ENCODE measurements at regions not wholly inside any gene's neighbourhood (a gene's known extent, or its start where the extent isn't known, plus 50 kb on each side); places are given as distances from the start of the nearest gene placed in this dataset.

DNA sequence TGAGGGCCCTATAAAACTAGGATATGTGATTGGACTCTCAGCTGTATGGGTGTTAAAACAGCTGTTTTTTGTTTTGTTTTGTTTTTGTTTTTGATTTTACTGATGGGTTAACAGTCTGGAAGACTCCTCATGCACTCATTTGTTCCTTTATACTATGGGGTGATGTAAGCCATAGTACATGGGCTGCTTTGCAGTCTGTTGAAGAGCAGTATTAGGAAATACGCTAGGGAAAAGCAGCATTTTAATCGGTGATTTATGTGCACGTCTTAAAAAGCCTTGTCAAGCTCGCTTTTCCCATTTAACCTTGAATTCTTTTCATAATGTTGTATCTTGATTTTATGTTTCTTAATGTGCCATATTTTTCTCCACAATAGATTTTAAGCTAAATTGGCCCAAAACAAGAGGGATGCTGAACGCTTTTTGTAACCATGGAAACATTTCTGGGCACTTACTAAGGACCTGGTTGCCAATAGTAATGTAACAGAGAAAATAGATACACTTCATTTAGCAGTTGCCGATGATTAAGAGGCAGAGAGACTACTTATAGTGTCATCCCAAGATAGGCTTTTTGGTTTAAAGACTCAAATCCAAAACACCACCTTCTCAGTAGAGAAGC lies 244.0 kb downstream of the SNAPC1 start:
- Histone ChIP-seq H3K36me3 (no peaks in the 10 kb centered on the region), H3K27ac (no peak overlapping the region), H3K4me3 (no peak overlapping the region), H3K9me3 (no peaks in the 10 kb centered on the region), H3K4me1 (no peaks in the 10 kb centered on the region), H3K27me3 (peaks cover 0 to 12% (median 0%) of the 10 kb centered on the region in 7 donors)
- DNase-seq (no peak), ATAC-seq (no peak)
- intact Hi-C loops (cut with DNase I) = no loop called here
- TF ChIP-seq, protein P1, sequence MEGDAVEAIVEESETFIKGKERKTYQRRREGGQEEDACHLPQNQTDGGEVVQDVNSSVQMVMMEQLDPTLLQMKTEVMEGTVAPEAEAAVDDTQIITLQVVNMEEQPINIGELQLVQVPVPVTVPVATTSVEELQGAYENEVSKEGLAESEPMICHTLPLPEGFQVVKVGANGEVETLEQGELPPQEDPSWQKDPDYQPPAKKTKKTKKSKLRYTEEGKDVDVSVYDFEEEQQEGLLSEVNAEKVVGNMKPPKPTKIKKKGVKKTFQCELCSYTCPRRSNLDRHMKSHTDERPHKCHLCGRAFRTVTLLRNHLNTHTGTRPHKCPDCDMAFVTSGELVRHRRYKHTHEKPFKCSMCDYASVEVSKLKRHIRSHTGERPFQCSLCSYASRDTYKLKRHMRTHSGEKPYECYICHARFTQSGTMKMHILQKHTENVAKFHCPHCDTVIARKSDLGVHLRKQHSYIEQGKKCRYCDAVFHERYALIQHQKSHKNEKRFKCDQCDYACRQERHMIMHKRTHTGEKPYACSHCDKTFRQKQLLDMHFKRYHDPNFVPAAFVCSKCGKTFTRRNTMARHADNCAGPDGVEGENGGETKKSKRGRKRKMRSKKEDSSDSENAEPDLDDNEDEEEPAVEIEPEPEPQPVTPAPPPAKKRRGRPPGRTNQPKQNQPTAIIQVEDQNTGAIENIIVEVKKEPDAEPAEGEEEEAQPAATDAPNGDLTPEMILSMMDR (IDR thresholded peaks at IDR 0.05) = no peak
- 82 to 86% methylated on average over 6 of the region's 6 CpGs for WGBS, 2 donors

DNA sequence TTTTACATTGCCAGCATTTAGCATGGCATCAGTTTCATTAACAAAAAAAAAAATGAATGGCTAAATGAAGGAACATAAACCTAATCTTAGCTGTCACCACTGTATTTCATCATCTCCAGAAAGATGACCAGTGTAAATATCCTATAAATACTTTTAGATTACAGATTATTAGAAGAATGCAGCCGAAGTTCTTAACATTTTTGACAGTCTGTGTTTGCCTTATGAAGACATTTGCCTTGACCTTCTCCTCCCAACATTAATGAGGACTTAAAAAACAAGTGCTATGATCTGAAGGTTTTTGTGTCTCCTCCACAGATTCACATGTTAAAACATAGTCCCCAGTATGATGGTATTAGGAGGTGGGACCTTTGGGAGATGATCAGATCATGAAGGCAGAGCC lies 253.0 kb downstream of the SNAPC1 start:
- ATAC-seq (no peak), DNase-seq (no peak)
- TF ChIP-seq, protein P1 (IDR thresholded peaks at IDR 0.05) = no peak
- 27 to 36% methylated on average over 1 of the region's 1 CpG for WGBS, 2 donors
- Histone ChIP-seq H3K36me3 (no peaks in the 10 kb centered on the region), H3K27ac (no peak overlapping the region), H3K4me1 (no peaks in the 10 kb centered on the region), H3K27me3 (no peaks in the 10 kb centered on the region), H3K4me3 (no peak overlapping the region), H3K9me3 (peaks cover 0 to 6% (median 0%) of the 10 kb centered on the region in 11 donors)
- intact Hi-C loops (cut with DNase I) = no loop called here

DNA sequence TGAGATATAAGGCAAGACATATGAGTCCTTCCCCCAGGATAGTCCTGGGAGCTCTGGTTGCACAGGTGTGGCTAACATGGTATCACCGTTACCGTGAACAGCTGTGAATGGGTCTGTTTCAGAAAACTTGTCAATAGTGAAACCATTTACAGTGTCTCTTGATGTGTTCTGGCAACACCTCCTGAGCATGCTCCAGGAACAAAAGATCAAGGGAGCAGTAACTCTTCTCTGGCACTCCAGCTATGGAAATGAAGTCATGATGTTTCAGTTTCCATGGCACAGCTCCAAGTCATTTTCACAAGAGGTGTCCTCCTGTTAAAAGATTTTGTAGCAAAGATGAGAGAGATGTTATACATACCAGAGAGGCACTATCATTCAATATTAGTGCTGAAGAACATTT lies 253.7 kb downstream of the SNAPC1 start:
- 74 to 77% methylated on average over 2 of the region's 2 CpGs for WGBS, 2 donors
- no peaks in the 10 kb centered on the region for H3K4me1 ChIP-seq
- peaks cover 0 to 6% (median 0%) of the 10 kb centered on the region in 11 donors for H3K9me3 ChIP-seq
- H3K36me3 ChIP-seq = no peaks in the 10 kb centered on the region
- TF ChIP-seq, protein P1 (IDR thresholded peaks at IDR 0.05) = no peak
- intact Hi-C loops (cut with DNase I) = no loop called here
- H3K4me3 ChIP-seq = no peak overlapping the region
- ATAC-seq = no peak
- DNase-seq = no peak
- no peak overlapping the region for H3K27ac ChIP-seq
- no peaks in the 10 kb centered on the region for H3K27me3 ChIP-seq

DNA sequence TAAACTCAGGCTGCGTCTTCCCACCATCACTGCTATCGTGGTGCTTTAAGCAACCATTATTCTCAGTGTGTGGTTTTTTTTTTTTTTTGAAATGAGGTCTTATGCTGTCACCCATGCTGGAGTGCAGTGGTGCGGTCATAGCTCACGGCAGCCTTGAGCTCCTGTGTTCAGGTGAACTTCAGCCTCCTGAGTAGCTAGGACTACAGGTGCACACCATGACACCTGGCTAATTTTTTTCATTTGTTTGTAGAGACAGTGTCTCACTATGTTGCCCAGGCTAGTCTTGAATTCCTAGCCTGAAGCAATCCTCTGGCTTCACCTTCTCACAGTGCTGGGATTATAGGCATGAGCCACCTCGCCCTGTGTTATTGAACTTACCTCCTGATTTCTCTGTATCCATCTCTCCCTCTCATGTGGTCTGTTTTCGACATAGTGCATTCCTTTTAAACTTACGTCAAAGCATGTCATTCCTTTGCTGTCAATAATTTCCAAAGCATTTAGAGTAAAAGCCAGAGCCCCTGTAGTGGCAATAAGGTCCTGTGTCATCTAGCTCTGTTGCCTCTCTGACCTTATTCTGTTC lies 255.5 kb downstream of the SNAPC1 start:
- WGBS, 2 donors = 71 to 86% methylated on average over 7 of the region's 7 CpGs
- DNase-seq (no peak), ATAC-seq (no peak)
- TF ChIP-seq, protein P1 (IDR thresholded peaks at IDR 0.05) = no peak
- Histone ChIP-seq H3K4me1 (no peaks in the 10 kb centered on the region), H3K36me3 (no peaks in the 10 kb centered on the region), H3K27me3 (no peaks in the 10 kb centered on the region), H3K27ac (no peak overlapping the region), H3K9me3 (no peaks in the 10 kb centered on the region), H3K4me3 (no peak overlapping the region)
- intact Hi-C loops (cut with DNase I) = no loop called here

Data from heart right ventricle (tissue), 16 donors.